ENCODE measurements at regions not wholly inside any gene's neighbourhood (a gene's known extent, or its start where the extent isn't known, plus 50 kb on each side); places are given as distances from the start of the nearest gene placed in this dataset.

- TF ChIP-seq CTCF (IDR thresholded peaks at IDR 0.05), result no peak
These were observed 151.9 kb upstream of the ITGB1 start for GRCh38 chr10:33109788-33110469.

DNA sequence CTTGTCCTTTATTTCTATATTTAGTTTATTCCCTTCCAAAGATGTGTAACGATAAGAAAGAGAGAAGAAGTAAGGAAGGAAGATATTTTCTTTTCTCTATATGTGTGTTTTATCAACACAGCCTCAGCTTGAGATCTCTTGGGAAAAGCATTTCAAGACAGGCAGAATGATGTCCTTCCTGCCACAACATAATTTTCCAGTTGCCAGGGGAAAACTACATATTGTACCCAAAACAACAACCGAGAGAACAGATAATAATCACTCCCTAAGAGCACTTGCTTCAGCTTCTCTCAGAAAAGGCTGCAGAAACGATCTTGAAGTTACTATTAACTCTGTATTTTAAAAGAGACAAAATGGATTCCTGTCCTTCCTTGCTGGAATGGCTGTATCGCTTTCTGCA, 151.4 kb upstream of the ITGB1 start:
- no peak for TF ChIP-seq CTCF (IDR thresholded peaks at IDR 0.05)

DNA sequence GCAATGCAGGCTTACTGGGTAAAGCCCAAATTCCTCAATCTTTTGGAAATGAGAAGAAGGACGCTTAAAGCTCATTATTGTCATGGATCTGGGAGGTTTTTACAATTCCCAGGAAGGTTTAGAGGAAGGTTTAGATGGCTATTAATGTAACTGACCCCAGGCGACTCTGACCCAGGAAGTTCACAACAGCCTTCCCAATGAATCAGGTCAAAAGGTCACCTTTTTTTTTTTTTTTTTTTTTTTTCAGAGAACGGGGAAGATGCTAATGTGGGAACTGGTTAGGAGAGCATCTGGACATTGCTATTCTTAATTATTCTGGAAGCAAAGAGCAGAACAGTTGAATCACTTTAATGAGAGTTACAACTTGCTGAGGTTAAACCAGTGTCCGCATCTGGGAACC, 149.9 kb upstream of the ITGB1 start:
- TF ChIP-seq CTCF (IDR thresholded peaks at IDR 0.05), result no peak

- no peak for TF ChIP-seq CTCF (IDR thresholded peaks at IDR 0.05)
These were observed 148.7 kb upstream of the ITGB1 start for GRCh38 chr10:33106767-33107166.

GRCh38 chr10:33103863-33104379, 145.9 kb upstream of the ITGB1 start:
- TF ChIP-seq CTCF (IDR thresholded peaks at IDR 0.05), result no peak

DNA sequence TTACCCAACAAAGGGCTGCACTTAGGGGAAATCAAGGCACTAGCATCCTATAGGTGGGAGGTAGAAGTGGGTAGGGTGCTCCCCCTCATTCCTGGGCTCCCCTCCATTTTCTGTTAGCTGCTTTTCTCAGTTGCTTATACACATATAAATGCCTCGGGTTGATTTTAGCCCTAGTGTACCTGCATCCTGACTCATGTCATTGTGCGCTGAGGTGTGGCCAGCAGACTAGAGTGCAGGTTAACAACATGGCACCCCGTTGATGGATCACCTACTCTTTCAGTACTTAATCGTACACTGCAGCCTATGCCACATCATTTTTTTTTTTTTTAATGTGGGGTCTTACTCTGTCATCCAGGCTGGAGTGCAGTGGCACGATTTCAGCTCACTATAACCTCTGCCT, 144.0 kb upstream of the ITGB1 start:
- TF ChIP-seq CTCF (IDR thresholded peaks at IDR 0.05), result no peak

GRCh38 chr10:33101392-33101787, 143.4 kb upstream of the ITGB1 start:
- no peak for TF ChIP-seq CTCF (IDR thresholded peaks at IDR 0.05)

All from LNCAP (cell line).